Calu3 (cell line): ENCODE measurements at regions not wholly inside any gene's neighbourhood (a gene's known extent, or its start where the extent isn't known, plus 50 kb on each side); places are given as distances from the start of the nearest gene placed in this dataset.

ENCODE experiments used
- BruUV-seq: library from RNA; stranded (reverse); fragments of 400-500 nt; replicated peaks from 2 replicates; lab custom pipeline; 2021; lab: Mats Ljungman, UMichigan
- CTCF ChIA-PET: fragments of 300-600 bp; sonication (Branson Sonifier 250); formaldehyde crosslinking; loops from one replicate; lab custom pipeline; 2022; ENCODE audit warnings: antibody characterized with exemption; lab: Charles Lee
- DNase-seq: peaks from one replicate; pipeline ENCODE4 v3.0.0; 2022
- H3K27ac Mint-ChIP-seq: one replicate; pipeline ENCODE4 v1.8.0; 2022; ENCODE audit warnings: mixed read lengths; ENCODE audit not compliant: unreplicated experiment
- H3K27me3 Mint-ChIP-seq: one replicate; pipeline ENCODE4 v1.8.0; 2022; ENCODE audit warnings: mixed read lengths; ENCODE audit not compliant: unreplicated experiment
- H3K36me3 Mint-ChIP-seq: one replicate; pipeline ENCODE4 v1.8.0; 2022; ENCODE audit warnings: mild to moderate bottlenecking, moderate library complexity, mixed read lengths; ENCODE audit not compliant: insufficient read depth, unreplicated experiment
- H3K4me1 Mint-ChIP-seq: one replicate; pipeline ENCODE4 v1.8.0; 2022; ENCODE audit warnings: mild to moderate bottlenecking, low read depth, mixed read lengths; ENCODE audit not compliant: unreplicated experiment
- H3K4me3 Mint-ChIP-seq: one replicate; pipeline ENCODE4 v1.8.0; 2022; ENCODE audit warnings: mild to moderate bottlenecking, low read depth, moderate library complexity, mixed read lengths; ENCODE audit not compliant: unreplicated experiment
- H3K9me3 Mint-ChIP-seq: one replicate; pipeline ENCODE4 v1.8.0; 2022; ENCODE audit warnings: low read depth, mixed read lengths; ENCODE audit not compliant: unreplicated experiment
- CTCF ChIP-seq: fragments of 200-600 bp; IDR thresholded peaks from one replicate; pipeline ENCODE4 v1.8.0; 2022; ENCODE audit warnings: antibody characterized with exemption; ENCODE audit not compliant: unreplicated experiment
- intact Hi-C: fragments of 100-400 bp; cut with micrococcal nuclease; formaldehyde crosslinking; loops from one replicate; pipeline ENCODE4 v1.10.0; 2022; ENCODE audit not compliant: unreplicated experiment

- Mint-ChIP-seq H3K27me3 (no peaks in the 10 kb centered on the region), H3K9me3 (peaks cover 2% of the 10 kb centered on the region), H3K36me3 (no peaks in the 10 kb centered on the region), H3K4me3 (no peak overlapping the region), H3K4me1 (peaks cover 9% of the 10 kb centered on the region), H3K27ac (no peak overlapping the region)
- no peak for TF ChIP-seq CTCF
- no peak for DNase-seq
- no TSS peak for BruUV-seq
- intact Hi-C loops: no loop called here
- CTCF ChIA-PET: no interaction called here
Measured at GRCh38 chr1:234884006-234884405, 244.6 kb downstream of the TOMM20 start.

- CTCF ChIA-PET: interaction anchor here (0.5 kb wide), 1 partner anchor 396 kb away, joined by 3 read pairs; no protein-coding TSS in a partner anchor
Measured at GRCh38 chr1:234882898-234883297, 245.7 kb downstream of the TOMM20 start.

GRCh38 chr1:234881893-234882771 lies 246.5 kb downstream of the TOMM20 start:
- intact Hi-C loops: no loop called here
- no peak for DNase-seq
- Mint-ChIP-seq H3K4me3 (no peak overlapping the region), H3K27me3 (no peaks in the 10 kb centered on the region), H3K9me3 (peaks cover 2% of the 10 kb centered on the region), H3K27ac (no peak overlapping the region), H3K4me1 (peaks cover 16% of the 10 kb centered on the region), H3K36me3 (no peaks in the 10 kb centered on the region)
- TF ChIP-seq CTCF: no peak
- CTCF ChIA-PET: no interaction called here
- BruUV-seq: no TSS peak

More at GRCh38 chr1:234882898-234883297, 245.7 kb downstream of the TOMM20 start:
- DNase-seq: no peak
- Mint-ChIP-seq H3K27me3 (no peaks in the 10 kb centered on the region), H3K9me3 (peaks cover 2% of the 10 kb centered on the region), H3K27ac (no peak overlapping the region), H3K4me3 (no peak overlapping the region), H3K4me1 (peaks cover 9% of the 10 kb centered on the region), H3K36me3 (no peaks in the 10 kb centered on the region)
- intact Hi-C loops: no loop called here
- TF ChIP-seq CTCF: no peak
- BruUV-seq: no TSS peak

GRCh38 chr1:234879147-234880080 lies 249.2 kb downstream of the TOMM20 start:
- Mint-ChIP-seq H3K9me3 (peaks cover 2% of the 10 kb centered on the region), H3K4me3 (no peak overlapping the region), H3K27ac (no peak overlapping the region), H3K27me3 (no peaks in the 10 kb centered on the region), H3K36me3 (peaks cover 9% of the 10 kb centered on the region), H3K4me1 (peaks cover 41% of the 10 kb centered on the region)
- DNase-seq: no peak
- no TSS peak for BruUV-seq
- intact Hi-C loops: loop anchor here (5.0 kb wide), 2 partner anchors 83 to 267 kb away; partner anchors contain the start of gene IRF2BP2
- TF ChIP-seq CTCF: no peak
- CTCF ChIA-PET: interaction anchor here (0.7 kb wide), 1 partner anchor 16 kb away, joined by 4 read pairs; no protein-coding TSS in a partner anchor
